ENCODE measurements at regions not wholly inside any gene's neighbourhood (a gene's known extent, or its start where the extent isn't known, plus 50 kb on each side); places are given as distances from the start of the nearest gene placed in this dataset.

DNA sequence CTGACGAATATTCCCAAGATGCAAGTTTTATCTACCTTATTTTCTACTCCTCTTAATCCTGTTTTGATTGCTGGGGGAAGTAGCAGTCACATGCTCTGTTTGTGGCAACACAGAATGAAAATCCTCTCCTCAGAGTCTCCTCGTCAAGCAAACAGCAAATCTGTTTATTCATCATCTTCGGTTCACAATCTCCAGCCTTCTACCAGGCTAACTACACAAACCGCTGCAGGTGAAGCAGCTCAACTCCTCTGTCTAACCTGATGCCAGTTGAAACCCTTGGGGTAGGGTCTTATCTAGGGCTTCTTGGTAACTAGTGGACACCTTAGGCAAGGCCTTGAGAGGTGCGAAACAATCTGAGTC lies 91.0 kb downstream of the SIPA1L2 start:
- no peak overlapping the region for H4K8ac ChIP-seq (ENCODE audit: extremely low read depth, insufficient read depth, low read length)
- H4K91ac ChIP-seq (replicated peaks; ENCODE audit: insufficient read length, low read length): no peak overlapping the region
- H2BK5ac ChIP-seq (ENCODE audit: low read depth, low read length): no peak overlapping the region
- no peak overlapping the region for H2BK20ac ChIP-seq (ENCODE audit: low read length)
- no peaks in the 10 kb centered on the region for H3K36me3 ChIP-seq (ENCODE audit: control insufficient read depth in 2 of 4, insufficient read depth in 4 of 4, low read length in 3 of 4)
- POLR2A ChIA-PET (ENCODE audit: partially characterized antibody): no interaction called here
- H3K4me3 ChIP-seq (ENCODE audit: extremely low read depth in 1 of 4, insufficient read depth in 2 of 4, low read depth in 3 of 4, low read length in 4 of 4): no peak overlapping the region
- no peak overlapping the region for H2AK5ac ChIP-seq (ENCODE audit: low read depth, low read length)
- H3K27me3 ChIP-seq (replicated peaks in 1 of 4; ENCODE audit: control insufficient read depth in 3 of 4, extremely low read depth in 1 of 4, insufficient read depth in 3 of 4, low read length in 3 of 4): no peaks in the 10 kb centered on the region; a peak in 1 of 7 replicates
- H3K79me1 ChIP-seq (ENCODE audit: low read depth, low read length): no peaks in the 10 kb centered on the region
- no peaks in the 10 kb centered on the region for H3K23me2 ChIP-seq (ENCODE audit: low read depth, low read length)
- H2BK15ac ChIP-seq (ENCODE audit: low read length): no peak overlapping the region
- no peak for FAIRE-seq
- no peaks in the 10 kb centered on the region for H4K20me1 ChIP-seq (replicated peaks in 1 of 2; ENCODE audit: control insufficient read depth in 1 of 2, insufficient read depth in 2 of 2, low read length in 2 of 2)
- H3K9me3 ChIP-seq (ENCODE audit: insufficient read depth in 2 of 2, low read depth in 1 of 2, low read length in 1 of 2): no peaks in the 10 kb centered on the region
- no peak overlapping the region for H3K4me2 ChIP-seq (ENCODE audit: insufficient read depth in 1 of 2, low read depth in 2 of 2, low read length in 2 of 2)
- H2BK12ac ChIP-seq (ENCODE audit: low read depth, low read length): no peak overlapping the region
- no peak overlapping the region for H2AFZ ChIP-seq (ENCODE audit: low read length)
- peak in 1 of 2 experiments; percentile 39 for DNase-seq (ENCODE audit: low read depth in 1 of 2, low spot score in 2 of 2)
- H3K4me1 ChIP-seq (replicated peaks in 1 of 4; ENCODE audit: control insufficient read depth in 3 of 4, insufficient read depth in 4 of 4, low read length in 3 of 4): peaks cover 2 to 14% (median 6%) of the 10 kb centered on the region in 4 experiments
- no peak overlapping the region for H3K9ac ChIP-seq (replicated peaks in 1 of 4; ENCODE audit: extremely low read depth in 1 of 4, low read depth in 3 of 4, low read length in 3 of 4)
- no peak overlapping the region for H3K23ac ChIP-seq (ENCODE audit: insufficient read length)
- no peak overlapping the region for H3K27ac ChIP-seq (ENCODE audit: low read depth, low read length)
- WGBS, 2 experiments (ENCODE audit: extremely low coverage in 1 of 2, insufficient coverage in 1 of 2, insufficient read length in 1 of 2, insufficient replicate concordance in 2 of 2, low coverage in 1 of 2, low lambda C conversion rate in 2 of 2, missing lambda C conversion rate in 1 of 2): 89% methylated on average over 5 of the region's 5 CpGs; no CpG with 5 or more reads in 1 of the 2 experiments
- no peak overlapping the region for H2BK120ac ChIP-seq (replicated peaks; ENCODE audit: low read depth, low read length)
- H3K4ac ChIP-seq (replicated peaks; ENCODE audit: insufficient read length, low read depth, low read length): no peak overlapping the region
- CTCF ChIA-PET (ENCODE audit: partially characterized antibody): interaction anchor here (1.4 to 1.6 kb wide), 2 partner anchors 11 to 64 kb away, joined by 3 to 6 read pairs; no protein-coding TSS in a partner anchor
- TF ChIP-seq E2F6 (IDR thresholded peaks at IDR 0.05) (no peak), POU5F1 (IDR thresholded peaks at IDR 0.05; ENCODE audit: low read depth, low read length) (no peak), PHF8 (conservative IDR thresholded peaks at IDR 0.05; ENCODE audit: low read depth, low read length) (no peak), EZH2 (IDR thresholded peaks at IDR 0.05; ENCODE audit: low read depth, low read length, severe bottlenecking) (no peak), ZNF274 (IDR thresholded peaks at IDR 0.05; ENCODE audit: borderline replicate concordance, extremely low read depth, low read length) (no peak), CHD1 (IDR thresholded peaks at IDR 0.05; ENCODE audit: low read depth, low read length) (no peak), TCF12 (IDR thresholded peaks at IDR 0.05; ENCODE audit: low read depth, low read length) (no peak), JUN (IDR thresholded peaks at IDR 0.05; ENCODE audit: low read depth, low read length) (no peak), CBX5 (IDR thresholded peaks at IDR 0.05; ENCODE audit: low read depth, low read length) (no peak), CHD2 (IDR thresholded peaks at IDR 0.05; ENCODE audit: low read length) (no peak), BCL11A (IDR thresholded peaks at IDR 0.05; ENCODE audit: low read depth in 2 of 2, low read length in 2 of 2) (no peak)
- TF ChIP-seq, protein P1, sequence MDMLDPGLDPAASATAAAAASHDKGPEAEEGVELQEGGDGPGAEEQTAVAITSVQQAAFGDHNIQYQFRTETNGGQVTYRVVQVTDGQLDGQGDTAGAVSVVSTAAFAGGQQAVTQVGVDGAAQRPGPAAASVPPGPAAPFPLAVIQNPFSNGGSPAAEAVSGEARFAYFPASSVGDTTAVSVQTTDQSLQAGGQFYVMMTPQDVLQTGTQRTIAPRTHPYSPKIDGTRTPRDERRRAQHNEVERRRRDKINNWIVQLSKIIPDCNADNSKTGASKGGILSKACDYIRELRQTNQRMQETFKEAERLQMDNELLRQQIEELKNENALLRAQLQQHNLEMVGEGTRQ (IDR thresholded peaks at IDR 0.05; ENCODE audit: low read length): no peak
- no peak overlapping the region; the same call in 1 of the 2 replicates for H3K18ac ChIP-seq (ENCODE audit: extremely low read depth, low read length)
- no peak overlapping the region for H3K56ac ChIP-seq (replicated peaks; ENCODE audit: insufficient read length, low read depth, low read length)
- no peak overlapping the region for H3K14ac ChIP-seq (ENCODE audit: insufficient read length)
- no peak overlapping the region for H4K5ac ChIP-seq (ENCODE audit: insufficient read length, low read depth, low read length)
- H3K79me2 ChIP-seq (ENCODE audit: control insufficient read depth in 1 of 2, insufficient read depth in 2 of 2, low read length in 2 of 2): no peaks in the 10 kb centered on the region

Measured in H1 (cell line).